ENCODE measurements at regions not wholly inside any gene's neighbourhood (a gene's known extent, or its start where the extent isn't known, plus 50 kb on each side); places are given as distances from the start of the nearest gene placed in this dataset.

- no peak for TF ChIP-seq CHD7 (IDR thresholded peaks at IDR 0.05; ENCODE audit: insufficient replicate concordance, low read length)
- TF ChIP-seq RXRA (IDR thresholded peaks at IDR 0.05; ENCODE audit: insufficient read depth, low read depth, low read length), result no peak
- TF ChIP-seq FOSL1 (IDR thresholded peaks at IDR 0.05; ENCODE audit: insufficient read depth, low read depth, low read length), result no peak
- no peak for TF ChIP-seq PHF8 (conservative IDR thresholded peaks at IDR 0.05; ENCODE audit: low read depth, low read length)
- TF ChIP-seq SIX5 (IDR thresholded peaks at IDR 0.05; ENCODE audit: low read depth, low read length), result no peak
- TF ChIP-seq POLR2A (IDR thresholded peaks at IDR 0.05; ENCODE audit: control extremely low read depth in 1 of 2, low read depth in 2 of 2, low read length in 2 of 2), result no peak
- TF ChIP-seq TBP (IDR thresholded peaks at IDR 0.05; ENCODE audit: low read depth, low read length), result no peak
- no peak for TF ChIP-seq SP4 (IDR thresholded peaks at IDR 0.05; ENCODE audit: low read length)
- TF ChIP-seq KDM1A (IDR thresholded peaks at IDR 0.05; ENCODE audit: borderline replicate concordance, low read length), result no peak
These were observed 172.1 kb upstream of the ARL4C start (continued) for GRCh38 chr2:234669001-234669400.
